ENCODE measurements at regions not wholly inside any gene's neighbourhood (a gene's known extent, or its start where the extent isn't known, plus 50 kb on each side); places are given as distances from the start of the nearest gene placed in this dataset.

DNA sequence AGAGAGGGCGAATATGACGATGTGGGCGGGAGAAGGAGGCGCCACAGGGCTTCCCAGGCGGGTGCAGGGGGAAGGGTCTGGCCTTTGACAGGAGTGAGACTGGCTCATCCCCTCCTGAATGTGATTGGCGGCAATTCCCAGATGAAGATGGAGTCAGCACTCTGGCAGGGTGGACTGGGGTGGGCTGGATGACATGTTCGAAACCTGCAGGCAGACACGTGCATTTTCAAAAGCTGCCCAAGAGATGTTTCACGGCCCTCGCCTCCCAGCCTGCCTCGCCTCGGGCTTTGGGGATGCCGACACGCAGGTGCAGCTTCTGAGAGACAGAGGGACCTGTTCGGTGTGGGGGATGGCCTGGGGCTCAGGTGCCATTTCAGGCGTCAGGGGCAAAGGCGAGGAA lies 66.8 kb upstream of the AFDN start:
- Histone ChIP-seq H3K4me3 (ENCODE audit: low read length) (no peak overlapping the region), H3K27ac (ENCODE audit: low read length) (no peak overlapping the region), H3K27me3 (replicated peaks; ENCODE audit: insufficient read depth, low read length) (no peaks in the 10 kb centered on the region), H3K4me1 (ENCODE audit: low read length) (no peaks in the 10 kb centered on the region), H2AFZ (ENCODE audit: low read length) (no peak overlapping the region), H3K9me2 (replicated peaks; ENCODE audit: insufficient read depth, low read length) (no peaks in the 10 kb centered on the region), H3K9ac (ENCODE audit: low read length) (no peak overlapping the region), H3K4me2 (ENCODE audit: low read depth, low read length) (peak overlapping the region; percentile 12; the same call in 1 of the 2 replicates), H3K79me2 (ENCODE audit: low read length) (no peaks in the 10 kb centered on the region), H3F3A (ENCODE audit: insufficient read depth, low read length) (no peaks in the 10 kb centered on the region), H3K36me3 (replicated peaks; ENCODE audit: insufficient read depth, low read length) (no peaks in the 10 kb centered on the region), H4K20me1 (ENCODE audit: insufficient read depth, low read length) (no peaks in the 10 kb centered on the region), H3K9me3 (replicated peaks; ENCODE audit: insufficient read depth, low read length) (no peaks in the 10 kb centered on the region)
- no peak for DNase-seq
- TF ChIP-seq EZH2phosphoT487 (IDR thresholded peaks at IDR 0.05; ENCODE audit: low read length): no peak
- TF ChIP-seq EZH2 (optimal IDR thresholded peaks at IDR 0.05; ENCODE audit: low read depth, low read length): no peak
- TF ChIP-seq CTCF (IDR thresholded peaks at IDR 0.05; ENCODE audit: low read length): no peak

DNA sequence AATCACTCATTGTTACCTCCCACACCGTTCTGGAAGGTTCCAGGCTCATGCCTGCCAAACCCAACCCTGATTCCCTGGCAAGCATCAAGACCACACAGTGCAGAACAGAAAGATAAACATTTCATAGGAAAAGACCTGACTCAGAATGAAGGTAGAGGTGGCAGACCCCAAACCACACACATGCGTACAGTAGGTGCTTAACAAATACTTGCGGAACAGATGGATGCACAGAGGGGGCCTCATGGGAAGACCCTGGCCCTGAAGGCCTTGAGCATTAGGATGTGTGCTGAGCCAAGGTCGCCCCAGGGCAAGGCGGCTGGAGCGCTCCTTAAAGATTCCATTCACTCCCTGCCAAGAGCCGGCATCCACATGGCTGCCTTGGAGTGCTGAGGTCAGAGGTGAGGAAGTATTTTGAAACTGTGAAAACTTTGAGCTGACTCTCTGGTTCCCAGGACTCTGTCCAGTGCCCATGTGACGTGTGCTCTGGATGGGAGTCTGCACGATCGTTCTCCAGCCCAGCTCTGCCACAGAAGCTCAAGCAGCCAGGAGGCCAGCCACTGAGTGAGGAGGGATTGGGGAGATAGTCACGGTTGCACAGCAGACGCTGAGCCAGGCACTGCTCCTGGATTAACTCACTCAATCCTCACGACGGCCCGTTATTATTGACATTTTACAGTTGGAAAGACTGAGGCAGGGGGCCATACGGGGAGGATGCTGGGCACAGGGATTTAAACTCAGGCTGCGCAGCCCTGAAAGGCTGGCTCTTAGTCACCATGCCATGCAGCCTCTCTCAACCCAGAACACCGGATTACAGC lies 65.5 kb upstream of the AFDN start:
- H3K79me2 ChIP-seq (ENCODE audit: low read length): no peaks in the 10 kb centered on the region
- H4K20me1 ChIP-seq (ENCODE audit: insufficient read depth, low read length): no peaks in the 10 kb centered on the region
- H3F3A ChIP-seq (ENCODE audit: insufficient read depth, low read length): no peaks in the 10 kb centered on the region
- 0 out of 2 replicates have a peak, but pooled peaks cover 1% of the 10 kb centered on the region for H3K27me3 ChIP-seq (replicated peaks; ENCODE audit: insufficient read depth, low read length)
- no peaks in the 10 kb centered on the region for H3K9me2 ChIP-seq (replicated peaks; ENCODE audit: insufficient read depth, low read length)
- no peak overlapping the region for H3K4me2 ChIP-seq (ENCODE audit: low read depth, low read length)
- no peak overlapping the region for H3K27ac ChIP-seq (ENCODE audit: low read length)
- DNase-seq: no peak
- H2AFZ ChIP-seq (ENCODE audit: low read length): no peak overlapping the region
- H3K9me3 ChIP-seq (replicated peaks; ENCODE audit: insufficient read depth, low read length): no peaks in the 10 kb centered on the region
- TF ChIP-seq CTCF (IDR thresholded peaks at IDR 0.05; ENCODE audit: low read length): no peak
- TF ChIP-seq EZH2 (optimal IDR thresholded peaks at IDR 0.05; ENCODE audit: low read depth, low read length): no peak
- no peak for TF ChIP-seq EZH2phosphoT487 (IDR thresholded peaks at IDR 0.05; ENCODE audit: low read length)
- H3K36me3 ChIP-seq (replicated peaks; ENCODE audit: insufficient read depth, low read length): no peaks in the 10 kb centered on the region
- no peak overlapping the region for H3K9ac ChIP-seq (ENCODE audit: low read length)
- no peaks in the 10 kb centered on the region for H3K4me1 ChIP-seq (ENCODE audit: low read length)
- no peak overlapping the region for H3K4me3 ChIP-seq (ENCODE audit: low read length)

DNA sequence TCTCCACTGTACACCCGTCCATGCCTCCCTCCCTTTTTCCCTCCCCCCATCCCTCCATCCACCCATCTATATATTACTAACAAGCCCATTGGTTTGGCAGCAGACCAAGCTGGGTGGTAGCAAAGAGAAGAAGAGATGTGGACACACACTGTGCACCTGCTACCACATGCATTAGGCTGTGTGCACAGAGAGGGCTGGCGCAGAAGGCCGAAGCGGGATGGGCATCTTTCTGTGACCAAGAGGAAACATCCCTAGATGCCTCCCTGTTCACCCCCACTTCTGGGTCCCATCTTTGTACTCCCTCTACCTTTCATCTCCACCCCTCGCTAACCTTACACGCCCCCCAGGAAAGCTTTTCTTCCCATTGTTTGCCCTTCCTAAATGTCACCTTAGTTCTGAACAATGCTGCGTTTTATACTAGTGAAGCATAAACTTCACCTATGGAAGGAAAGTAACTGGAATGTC lies 64.9 kb upstream of the AFDN start:
- H3K36me3 ChIP-seq (replicated peaks; ENCODE audit: insufficient read depth, low read length): no peaks in the 10 kb centered on the region
- no peaks in the 10 kb centered on the region for H3K79me2 ChIP-seq (ENCODE audit: low read length)
- H3K4me2 ChIP-seq (ENCODE audit: low read depth, low read length): no peak overlapping the region
- H3K9me2 ChIP-seq (replicated peaks; ENCODE audit: insufficient read depth, low read length): no peaks in the 10 kb centered on the region
- no peaks in the 10 kb centered on the region for H3F3A ChIP-seq (ENCODE audit: insufficient read depth, low read length)
- H3K9me3 ChIP-seq (replicated peaks; ENCODE audit: insufficient read depth, low read length): no peaks in the 10 kb centered on the region
- TF ChIP-seq CTCF (IDR thresholded peaks at IDR 0.05; ENCODE audit: low read length) (no peak), EZH2 (optimal IDR thresholded peaks at IDR 0.05; ENCODE audit: low read depth, low read length) (no peak), EZH2phosphoT487 (IDR thresholded peaks at IDR 0.05; ENCODE audit: low read length) (no peak)
- H3K4me3 ChIP-seq (ENCODE audit: low read length): no peak overlapping the region
- 0 out of 2 replicates have a peak, but pooled peaks cover 7% of the 10 kb centered on the region for H3K27me3 ChIP-seq (replicated peaks; ENCODE audit: insufficient read depth, low read length)
- H2AFZ ChIP-seq (ENCODE audit: low read length): no peak overlapping the region
- DNase-seq: no peak
- no peak overlapping the region for H3K9ac ChIP-seq (ENCODE audit: low read length)
- H3K4me1 ChIP-seq (ENCODE audit: low read length): no peaks in the 10 kb centered on the region
- H3K27ac ChIP-seq (ENCODE audit: low read length): no peak overlapping the region
- H4K20me1 ChIP-seq (ENCODE audit: insufficient read depth, low read length): no peaks in the 10 kb centered on the region

Measured in MM.1S (cell line).